ENCODE measurements at regions not wholly inside any gene's neighbourhood (a gene's known extent, or its start where the extent isn't known, plus 50 kb on each side); places are given as distances from the start of the nearest gene placed in this dataset.

DNA sequence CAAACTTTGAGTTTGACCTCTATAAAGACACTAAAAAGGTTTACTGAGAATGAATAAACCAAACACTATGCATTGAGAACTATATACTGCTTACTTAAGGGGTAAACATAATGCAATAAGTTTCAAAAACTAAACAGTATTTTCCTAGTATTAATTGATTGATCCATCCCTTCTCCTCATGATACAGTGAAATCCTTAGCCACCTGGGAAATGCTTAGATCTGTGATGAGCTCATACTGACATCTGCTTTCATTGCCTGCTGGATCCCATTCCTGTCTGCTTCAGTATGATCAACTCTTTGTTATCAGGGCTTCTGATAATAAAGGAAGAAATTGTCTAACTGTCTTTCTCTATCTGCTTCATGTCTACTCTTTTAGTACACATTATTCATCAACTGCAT, 74.9 kb upstream of the UBE2E3 start:
- TF ChIP-seq, protein P1, sequence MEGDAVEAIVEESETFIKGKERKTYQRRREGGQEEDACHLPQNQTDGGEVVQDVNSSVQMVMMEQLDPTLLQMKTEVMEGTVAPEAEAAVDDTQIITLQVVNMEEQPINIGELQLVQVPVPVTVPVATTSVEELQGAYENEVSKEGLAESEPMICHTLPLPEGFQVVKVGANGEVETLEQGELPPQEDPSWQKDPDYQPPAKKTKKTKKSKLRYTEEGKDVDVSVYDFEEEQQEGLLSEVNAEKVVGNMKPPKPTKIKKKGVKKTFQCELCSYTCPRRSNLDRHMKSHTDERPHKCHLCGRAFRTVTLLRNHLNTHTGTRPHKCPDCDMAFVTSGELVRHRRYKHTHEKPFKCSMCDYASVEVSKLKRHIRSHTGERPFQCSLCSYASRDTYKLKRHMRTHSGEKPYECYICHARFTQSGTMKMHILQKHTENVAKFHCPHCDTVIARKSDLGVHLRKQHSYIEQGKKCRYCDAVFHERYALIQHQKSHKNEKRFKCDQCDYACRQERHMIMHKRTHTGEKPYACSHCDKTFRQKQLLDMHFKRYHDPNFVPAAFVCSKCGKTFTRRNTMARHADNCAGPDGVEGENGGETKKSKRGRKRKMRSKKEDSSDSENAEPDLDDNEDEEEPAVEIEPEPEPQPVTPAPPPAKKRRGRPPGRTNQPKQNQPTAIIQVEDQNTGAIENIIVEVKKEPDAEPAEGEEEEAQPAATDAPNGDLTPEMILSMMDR (IDR thresholded peaks at IDR 0.05): no peak
- TF ChIP-seq EZH2phosphoT487 (IDR thresholded peaks at IDR 0.05; ENCODE audit: borderline replicate concordance, low read depth): no peak
- TF ChIP-seq RFX5 (IDR thresholded peaks at IDR 0.05; ENCODE audit: low read length): no peak
- no peak for TF ChIP-seq YY1 (IDR thresholded peaks at IDR 0.05; ENCODE audit: low read depth)
- no peak for TF ChIP-seq GATA2 (CRISPR knock-in tag; IDR thresholded peaks at IDR 0.05)
- TF ChIP-seq FOXM1 (IDR thresholded peaks at IDR 0.05; ENCODE audit: low read depth): no peak
- TF ChIP-seq MAX (IDR thresholded peaks at IDR 0.05; ENCODE audit: low read depth): no peak
- no peak for TF ChIP-seq REST (IDR thresholded peaks at IDR 0.05; ENCODE audit: low read depth, low read length)
- TF ChIP-seq POLR2AphosphoS5 (IDR thresholded peaks at IDR 0.05; ENCODE audit: low read depth, low read length): no peak
- no peak for TF ChIP-seq FOSL2 (IDR thresholded peaks at IDR 0.05; ENCODE audit: borderline replicate concordance, low read depth)
- TF ChIP-seq, protein P2, sequence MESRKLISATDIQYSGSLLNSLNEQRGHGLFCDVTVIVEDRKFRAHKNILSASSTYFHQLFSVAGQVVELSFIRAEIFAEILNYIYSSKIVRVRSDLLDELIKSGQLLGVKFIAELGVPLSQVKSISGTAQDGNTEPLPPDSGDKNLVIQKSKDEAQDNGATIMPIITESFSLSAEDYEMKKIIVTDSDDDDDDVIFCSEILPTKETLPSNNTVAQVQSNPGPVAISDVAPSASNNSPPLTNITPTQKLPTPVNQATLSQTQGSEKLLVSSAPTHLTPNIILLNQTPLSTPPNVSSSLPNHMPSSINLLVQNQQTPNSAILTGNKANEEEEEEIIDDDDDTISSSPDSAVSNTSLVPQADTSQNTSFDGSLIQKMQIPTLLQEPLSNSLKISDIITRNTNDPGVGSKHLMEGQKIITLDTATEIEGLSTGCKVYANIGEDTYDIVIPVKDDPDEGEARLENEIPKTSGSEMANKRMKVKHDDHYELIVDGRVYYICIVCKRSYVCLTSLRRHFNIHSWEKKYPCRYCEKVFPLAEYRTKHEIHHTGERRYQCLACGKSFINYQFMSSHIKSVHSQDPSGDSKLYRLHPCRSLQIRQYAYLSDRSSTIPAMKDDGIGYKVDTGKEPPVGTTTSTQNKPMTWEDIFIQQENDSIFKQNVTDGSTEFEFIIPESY (IDR thresholded peaks at IDR 0.05; ENCODE audit: borderline replicate concordance, low read depth): no peak
- no peak for TF ChIP-seq RAD21 (IDR thresholded peaks at IDR 0.05; ENCODE audit: low read length)
- TF ChIP-seq SMC3 (IDR thresholded peaks at IDR 0.05; ENCODE audit: low read depth, low read length): no peak
- TF ChIP-seq, protein P3, sequence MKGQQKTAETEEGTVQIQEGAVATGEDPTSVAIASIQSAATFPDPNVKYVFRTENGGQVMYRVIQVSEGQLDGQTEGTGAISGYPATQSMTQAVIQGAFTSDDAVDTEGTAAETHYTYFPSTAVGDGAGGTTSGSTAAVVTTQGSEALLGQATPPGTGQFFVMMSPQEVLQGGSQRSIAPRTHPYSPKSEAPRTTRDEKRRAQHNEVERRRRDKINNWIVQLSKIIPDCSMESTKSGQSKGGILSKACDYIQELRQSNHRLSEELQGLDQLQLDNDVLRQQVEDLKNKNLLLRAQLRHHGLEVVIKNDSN (IDR thresholded peaks at IDR 0.05; ENCODE audit: borderline replicate concordance, low read depth): no peak

Data from SK-N-SH (cell line).